GM23338 (cell line): ENCODE measurements at regions not wholly inside any gene's neighbourhood (a gene's known extent, or its start where the extent isn't known, plus 50 kb on each side); places are given as distances from the start of the nearest gene placed in this dataset.

Experiments
- ATAC-seq: fragments of 200-7000 bp; cut with Tn5 transposase; 3 replicates; pipeline ENCODE4 v1.9.1; 2020
- DNase-seq: peaks from one replicate; pipeline ENCODE4 v3.0.0-alpha.2; 2015; ENCODE audit warnings: low spot score
- H2AFZ ChIP-seq: fragments of 200-600 bp; sonication (generic); 2 replicates; pipeline ENCODE4 v1.8.0; 2016; ENCODE audit warnings: antibody characterized with exemption, mild to moderate bottlenecking, moderate library complexity
- H3F3A ChIP-seq: fragments of 200-600 bp; sonication (generic); replicated peaks from 2 replicates; pipeline ENCODE4 v1.8.0; 2017; ENCODE audit warnings: antibody characterized with exemption, mixed run types, low read depth
- H3K27ac ChIP-seq: fragments of 200-600 bp; sonication (generic); 2 replicates; pipeline ENCODE4 v1.6.1; 2016; ENCODE audit warnings: low read depth
- H3K27me3 ChIP-seq: fragments of 200-600 bp; sonication (generic); 2 replicates; pipeline ENCODE4 v1.8.0; 2016; ENCODE audit warnings: mild to moderate bottlenecking, mixed run types, moderate library complexity; ENCODE audit not compliant: insufficient read depth
- H3K36me3 ChIP-seq: fragments of 200-600 bp; sonication (generic); 2 replicates; pipeline ENCODE4 v1.8.0; 2016; ENCODE audit warnings: mild to moderate bottlenecking; ENCODE audit not compliant: insufficient read depth
- H3K4me1 ChIP-seq: fragments of 200-600 bp; sonication (generic); 2 replicates; pipeline ENCODE4 v1.8.0; 2016; ENCODE audit warnings: mild to moderate bottlenecking, moderate library complexity; ENCODE audit not compliant: insufficient read depth
- H3K4me2 ChIP-seq: fragments of 200-600 bp; sonication (generic); 2 replicates; pipeline ENCODE4 v1.7.1; 2017; ENCODE audit warnings: mixed run types
- H3K4me3 ChIP-seq: fragments of 200-600 bp; sonication (generic); 2 replicates; pipeline ENCODE4 v1.6.1; 2016; ENCODE audit warnings: mixed run types
- H3K79me2 ChIP-seq: fragments of 200-600 bp; sonication (generic); replicated peaks from 2 replicates; pipeline ENCODE4 v1.8.0; 2017; ENCODE audit warnings: mild to moderate bottlenecking; ENCODE audit not compliant: insufficient read depth
- H3K9me2 ChIP-seq: fragments of 200-600 bp; sonication (generic); 2 replicates; pipeline ENCODE4 v1.8.0; 2017; ENCODE audit not compliant: insufficient read depth
- H4K20me1 ChIP-seq: fragments of 200-600 bp; sonication (generic); replicated peaks from 2 replicates; pipeline ENCODE4 v1.8.0; 2017; ENCODE audit warnings: mild to moderate bottlenecking; ENCODE audit not compliant: insufficient read depth
- H3K27ac Mint-ChIP-seq: 2 replicates; pipeline ENCODE4 v1.8.0; 2020; ENCODE audit warnings: inconsistent platforms, mild to moderate bottlenecking, moderate library complexity, mixed read lengths
- H3K27me3 Mint-ChIP-seq: 3 replicates; pipeline ENCODE4 v1.8.0; 2022; ENCODE audit warnings: low read depth, mild to moderate bottlenecking, moderate library complexity, mixed read lengths, inconsistent platforms; ENCODE audit not compliant: insufficient read depth, poor library complexity
- H3K36me3 Mint-ChIP-seq: 3 replicates; pipeline ENCODE4 v1.8.0; 2021; ENCODE audit warnings: low read depth, mild to moderate bottlenecking, inconsistent platforms, moderate library complexity, mixed read lengths
- H3K4me1 Mint-ChIP-seq: 3 replicates; pipeline ENCODE4 v1.8.0; 2020; ENCODE audit warnings: mild to moderate bottlenecking, inconsistent platforms, mixed read lengths
- H3K4me3 Mint-ChIP-seq: 3 replicates; pipeline ENCODE4 v1.8.0; 2021; ENCODE audit warnings: moderate library complexity, mild to moderate bottlenecking, inconsistent platforms, mixed read lengths
- H3K9me3 Mint-ChIP-seq: 3 replicates; pipeline ENCODE4 v1.8.0; 2020; ENCODE audit warnings: moderate library complexity, mild to moderate bottlenecking, inconsistent platforms, mixed read lengths
- CREB1 ChIP-seq: fragments of 250-450 bp; sonication (Bioruptor Pico); IDR thresholded peaks from 2 replicates; pipeline ENCODE4 v1.5.0; 2020; ENCODE audit warnings: low read depth, mild to moderate bottlenecking, moderate library complexity
- EZH2 ChIP-seq: fragments of 200-600 bp; sonication (generic); IDR thresholded peaks from one replicate; pipeline ENCODE4 v1.8.0; 2017; ENCODE audit warnings: antibody characterized with exemption, mild to moderate bottlenecking, low read depth; ENCODE audit not compliant: unreplicated experiment
- EZH2phosphoT487 ChIP-seq: fragments of 200-600 bp; sonication (generic); IDR thresholded peaks from one replicate; pipeline ENCODE4 v1.8.1; 2018; ENCODE audit warnings: antibody characterized with exemption; ENCODE audit not compliant: unreplicated experiment
- JUNB ChIP-seq: IDR thresholded peaks from one replicate; pipeline ENCODE4 v1.6.1; 2016; ENCODE audit warnings: antibody characterized with exemption; ENCODE audit not compliant: unreplicated experiment
- NANOG ChIP-seq: IDR thresholded peaks from 2 replicates; pipeline ENCODE4 v1.6.1; 2016; ENCODE audit warnings: antibody characterized with exemption, borderline replicate concordance
- POLR2AphosphoS5 ChIP-seq: IDR thresholded peaks from 2 replicates; pipeline ENCODE4 v1.6.1; 2016; ENCODE audit warnings: antibody characterized with exemption, low read depth
- REST ChIP-seq: IDR thresholded peaks from one replicate; pipeline ENCODE4 v1.6.1; 2018; ENCODE audit warnings: antibody characterized with exemption; ENCODE audit not compliant: unreplicated experiment
- ZNF331 ChIP-seq: fragments of 250-450 bp; sonication (Bioruptor Pico); IDR thresholded peaks from 2 replicates; pipeline ENCODE4 v1.5.0; 2020; ENCODE audit warnings: low read depth, mild to moderate bottlenecking, moderate library complexity
- TF ChIP-seq, protein P1 (sequence below), 2 experiments: fragments of 200-600 bp in 1 of 2; sonication (generic) in 1 of 2; conservative IDR thresholded peaks; 2 replicates each; pipeline versions ENCODE4 v1.5.1 to v1.6.1; 2016 to 2017; ENCODE audit warnings: antibody characterized with exemption in 2 of 2, low read depth in 2 of 2, mild to moderate bottlenecking in 2 of 2, moderate library complexity in 1 of 2
- TF ChIP-seq, protein P2 (sequence below): IDR thresholded peaks from 2 replicates; pipeline ENCODE4 v1.6.1; 2016; ENCODE audit warnings: antibody characterized with exemption

- H3K27me3 ChIP-seq, result no peaks in the 10 kb centered on the region
- Mint-ChIP-seq H3K27me3 (no peaks in the 10 kb centered on the region), H3K27ac (no peak overlapping the region), H3K36me3 (peaks cover 13% of the 10 kb centered on the region), H3K4me1 (no peaks in the 10 kb centered on the region), H3K4me3 (no peak overlapping the region), H3K9me3 (peaks cover 25% of the 10 kb centered on the region)
- no peak overlapping the region for H3K27ac ChIP-seq
- H3K9me2 ChIP-seq, result no peaks in the 10 kb centered on the region
- no peaks in the 10 kb centered on the region for H3K79me2 ChIP-seq
- H3F3A ChIP-seq, result no peaks in the 10 kb centered on the region
- H3K4me3 ChIP-seq, result no peak overlapping the region
- no peak for TF ChIP-seq POLR2AphosphoS5
- TF ChIP-seq, protein P1, sequence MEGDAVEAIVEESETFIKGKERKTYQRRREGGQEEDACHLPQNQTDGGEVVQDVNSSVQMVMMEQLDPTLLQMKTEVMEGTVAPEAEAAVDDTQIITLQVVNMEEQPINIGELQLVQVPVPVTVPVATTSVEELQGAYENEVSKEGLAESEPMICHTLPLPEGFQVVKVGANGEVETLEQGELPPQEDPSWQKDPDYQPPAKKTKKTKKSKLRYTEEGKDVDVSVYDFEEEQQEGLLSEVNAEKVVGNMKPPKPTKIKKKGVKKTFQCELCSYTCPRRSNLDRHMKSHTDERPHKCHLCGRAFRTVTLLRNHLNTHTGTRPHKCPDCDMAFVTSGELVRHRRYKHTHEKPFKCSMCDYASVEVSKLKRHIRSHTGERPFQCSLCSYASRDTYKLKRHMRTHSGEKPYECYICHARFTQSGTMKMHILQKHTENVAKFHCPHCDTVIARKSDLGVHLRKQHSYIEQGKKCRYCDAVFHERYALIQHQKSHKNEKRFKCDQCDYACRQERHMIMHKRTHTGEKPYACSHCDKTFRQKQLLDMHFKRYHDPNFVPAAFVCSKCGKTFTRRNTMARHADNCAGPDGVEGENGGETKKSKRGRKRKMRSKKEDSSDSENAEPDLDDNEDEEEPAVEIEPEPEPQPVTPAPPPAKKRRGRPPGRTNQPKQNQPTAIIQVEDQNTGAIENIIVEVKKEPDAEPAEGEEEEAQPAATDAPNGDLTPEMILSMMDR (conservative IDR thresholded peaks at IDR 0.05; ENCODE audit: low read depth in 2 of 2), result no peak
- no peak for TF ChIP-seq EZH2
- no peak for TF ChIP-seq ZNF331 (CRISPR knock-in tag)
- TF ChIP-seq NANOG, result no peak
- TF ChIP-seq EZH2phosphoT487, result no peak
- no peak for TF ChIP-seq REST
- TF ChIP-seq JUNB, result no peak
- TF ChIP-seq, protein P2, sequence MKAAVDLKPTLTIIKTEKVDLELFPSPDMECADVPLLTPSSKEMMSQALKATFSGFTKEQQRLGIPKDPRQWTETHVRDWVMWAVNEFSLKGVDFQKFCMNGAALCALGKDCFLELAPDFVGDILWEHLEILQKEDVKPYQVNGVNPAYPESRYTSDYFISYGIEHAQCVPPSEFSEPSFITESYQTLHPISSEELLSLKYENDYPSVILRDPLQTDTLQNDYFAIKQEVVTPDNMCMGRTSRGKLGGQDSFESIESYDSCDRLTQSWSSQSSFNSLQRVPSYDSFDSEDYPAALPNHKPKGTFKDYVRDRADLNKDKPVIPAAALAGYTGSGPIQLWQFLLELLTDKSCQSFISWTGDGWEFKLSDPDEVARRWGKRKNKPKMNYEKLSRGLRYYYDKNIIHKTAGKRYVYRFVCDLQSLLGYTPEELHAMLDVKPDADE, result no peak
- no peaks in the 10 kb centered on the region for H4K20me1 ChIP-seq
- no peak for DNase-seq
- no peaks in the 10 kb centered on the region; the same call in 1 of the 2 replicates for H3K36me3 ChIP-seq
- H2AFZ ChIP-seq, result peak overlapping the region; percentile 34; the same call in 1 of the 2 replicates
- no peak overlapping the region for H3K4me2 ChIP-seq
- H3K4me1 ChIP-seq, result no peaks in the 10 kb centered on the region
- no peak for ATAC-seq
Measured at GRCh38 chr21:20649231-20649630, 349.0 kb upstream of the NCAM2 start.

GRCh38 chr21:20652846-20653245 is 345.4 kb upstream of the NCAM2 start:
- Histone ChIP-seq H3K27me3 (no peaks in the 10 kb centered on the region), H3K4me3 (no peak overlapping the region), H3K9me2 (no peaks in the 10 kb centered on the region), H3K27ac (no peak overlapping the region), H3K79me2 (no peaks in the 10 kb centered on the region), H3F3A (no peaks in the 10 kb centered on the region), H3K4me2 (no peak overlapping the region), H4K20me1 (no peaks in the 10 kb centered on the region), H3K36me3 (no peaks in the 10 kb centered on the region), H3K4me1 (no peaks in the 10 kb centered on the region), H2AFZ (no peak overlapping the region)
- H3K9me3 Mint-ChIP-seq, result no peaks in the 10 kb centered on the region; the same call in 2 of the 3 replicates
- no peak for ATAC-seq
- H3K4me3 Mint-ChIP-seq, result no peak overlapping the region
- H3K36me3 Mint-ChIP-seq, result no peaks in the 10 kb centered on the region; the same call in 2 of the 3 replicates
- H3K27ac Mint-ChIP-seq, result no peak overlapping the region
- no peak for TF ChIP-seq JUNB
- TF ChIP-seq ZNF331 (CRISPR knock-in tag), result no peak
- no peak for TF ChIP-seq CREB1 (CRISPR knock-in tag)
- no peak for DNase-seq
- no peaks in the 10 kb centered on the region for H3K4me1 Mint-ChIP-seq
- no peaks in the 10 kb centered on the region for H3K27me3 Mint-ChIP-seq
